Heart left ventricle (tissue), 16 donors: ENCODE measurements at regions not wholly inside any gene's neighbourhood (a gene's known extent, or its start where the extent isn't known, plus 50 kb on each side); places are given as distances from the start of the nearest gene placed in this dataset.

Source experiments
- ATAC-seq, 4 donors: fragments of 200-7000 bp; cut with Tn5 transposase; one replicate each; pipeline ENCODE4 v1.9.1; 2020 to 2022; ENCODE audit warnings: moderate library complexity in 4 of 4, mild to moderate bottlenecking in 3 of 4, moderate number of reproducible peaks in 1 of 4
- DNase-seq, 5 donors: peaks; one replicate each; pipeline ENCODE4 v3.0.0-alpha.2; 2020
- H3K27ac ChIP-seq, 12 donors: fragments of 200-600 bp; sonication (generic) in 4 of 12; one replicate each; pipeline versions ENCODE4 v1.5.0 to v1.8.0; 2016 to 2022; ENCODE audit warnings: mild to moderate bottlenecking in 2 of 12
- H3K27me3 ChIP-seq, 9 donors: fragments of 200-600 bp; sonication (generic) in 2 of 9; one replicate each; pipeline versions ENCODE4 v1.5.1 to v1.8.0; 2016 to 2022; ENCODE audit warnings: mild to moderate bottlenecking in 3 of 9
- H3K36me3 ChIP-seq, 9 donors: fragments of 200-600 bp; sonication (generic) in 2 of 9; one replicate each; pipeline versions ENCODE4 v1.5.0 to v1.8.0; 2018 to 2022; ENCODE audit warnings: mild to moderate bottlenecking in 2 of 9
- H3K4me1 ChIP-seq, 12 donors: fragments of 200-600 bp; sonication (generic) in 4 of 12; one replicate each; pipeline versions ENCODE4 v1.5.0 to v1.8.0; 2016 to 2022; ENCODE audit warnings: mild to moderate bottlenecking in 3 of 12
- H3K4me3 ChIP-seq, 12 donors: fragments of 200-600 bp; sonication (generic) in 4 of 12; one replicate each; pipeline versions ENCODE4 v1.5.0 to v1.8.0; 2017 to 2022; ENCODE audit warnings: mild to moderate bottlenecking in 9 of 12, moderate library complexity in 4 of 12
- H3K9me3 ChIP-seq, 12 donors: fragments of 200-600 bp; sonication (generic) in 4 of 12; one replicate each; pipeline versions ENCODE4 v1.5.0 to v1.8.0; 2016 to 2022; ENCODE audit warnings: mild to moderate bottlenecking in 1 of 12
- POLR2A ChIP-seq, 2 donors: fragments of 450-650 bp; IDR thresholded peaks; one replicate each; pipeline ENCODE4 v1.6.1; 2017; ENCODE audit warnings: antibody characterized with exemption in 2 of 2, mild to moderate bottlenecking in 2 of 2, moderate library complexity in 2 of 2
- WGBS, 4 donors: extraction: QIAGEN DNeasy Blood & Tissue Kit in 2 of 4; methylation state at CpG; one replicate each; pipeline versions ENCODE4 v1.1.5 to v1.1.7; 2013 to 2018; 5-methylcytosine and 5-hydroxymethylcytosine counted together
- intact Hi-C, 10 donors: fragments of 100-400 bp; cut with DNase I; formaldehyde crosslinking; loops; one replicate each; pipeline versions ENCODE4 v1.11.1 to v1.14.2; 2022
- TF ChIP-seq, protein P1 (sequence below), 12 donors: fragments of 200-600 bp; sonication (generic) in 4 of 12; IDR thresholded peaks; one replicate each; pipeline versions ENCODE4 v1.5.0 to v1.8.0; 2018 to 2022; ENCODE audit warnings: antibody characterized with exemption in 12 of 12, mild to moderate bottlenecking in 5 of 12
- donor health status: ischemic (EF 13 %, LVEDD 7.1; RV severe dilation, severe dysfunction).
- donor health status: healthy with polysubstance abuse.
- donor health status: DM: no; HTN: yes; CAD: no.
- donor health status: DM: no; HTN: no; CAD: no.
- donor health status: ischemic (EF 25% LVEDD 6.9; RV normal size, moderate dysfunction).
- donor health status: ischemic (EF 25% LVEDD 5.7; RV mildly dilated, moderate dysfunction).
- donor health status: healthy.
- donor health status: DM: yes; HTN: yes; CAD: no.
- donor health status: ischemic (EF 35%, LVEDD 5.7; RV mildly dilated, moderate dysfunction).
- donor health status: nonischemic (EF 11% LVEDD 7.7; RV severe dilation, severe dysfunction).
- donor health status: DM: yes; HTN: yes; CAD: no.
- donor health status: PGD.
- donor health status: ischemic (EF 29% LVEDD 5.4; RV normal size, mild dysfunction).
- donor health status: nonischemic (EF 23%, LVEDD 6.1; RV moderate dilation, normal function).

GRCh38 chr20:22507240-22507961, 77.0 kb downstream of the FOXA2 start:
- TF ChIP-seq, protein P1, sequence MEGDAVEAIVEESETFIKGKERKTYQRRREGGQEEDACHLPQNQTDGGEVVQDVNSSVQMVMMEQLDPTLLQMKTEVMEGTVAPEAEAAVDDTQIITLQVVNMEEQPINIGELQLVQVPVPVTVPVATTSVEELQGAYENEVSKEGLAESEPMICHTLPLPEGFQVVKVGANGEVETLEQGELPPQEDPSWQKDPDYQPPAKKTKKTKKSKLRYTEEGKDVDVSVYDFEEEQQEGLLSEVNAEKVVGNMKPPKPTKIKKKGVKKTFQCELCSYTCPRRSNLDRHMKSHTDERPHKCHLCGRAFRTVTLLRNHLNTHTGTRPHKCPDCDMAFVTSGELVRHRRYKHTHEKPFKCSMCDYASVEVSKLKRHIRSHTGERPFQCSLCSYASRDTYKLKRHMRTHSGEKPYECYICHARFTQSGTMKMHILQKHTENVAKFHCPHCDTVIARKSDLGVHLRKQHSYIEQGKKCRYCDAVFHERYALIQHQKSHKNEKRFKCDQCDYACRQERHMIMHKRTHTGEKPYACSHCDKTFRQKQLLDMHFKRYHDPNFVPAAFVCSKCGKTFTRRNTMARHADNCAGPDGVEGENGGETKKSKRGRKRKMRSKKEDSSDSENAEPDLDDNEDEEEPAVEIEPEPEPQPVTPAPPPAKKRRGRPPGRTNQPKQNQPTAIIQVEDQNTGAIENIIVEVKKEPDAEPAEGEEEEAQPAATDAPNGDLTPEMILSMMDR (IDR thresholded peaks at IDR 0.05): no peak
- no peak for TF ChIP-seq POLR2A (IDR thresholded peaks at IDR 0.05)
- H3K27me3 ChIP-seq: peaks cover 0 to 29% (median 0%) of the 10 kb centered on the region in 9 donors
- DNase-seq: no peak

GRCh38 chr20:22506827-22507226, 77.5 kb downstream of the FOXA2 start:
- H3K9me3 ChIP-seq: no peaks in the 10 kb centered on the region
- no peak overlapping the region for H3K4me3 ChIP-seq
- TF ChIP-seq, protein P1 (IDR thresholded peaks at IDR 0.05): no peak
- TF ChIP-seq POLR2A (IDR thresholded peaks at IDR 0.05): no peak
- DNase-seq (no peak), ATAC-seq (no peak)
- H3K27me3 ChIP-seq: peaks cover 0 to 35% (median 0%) of the 10 kb centered on the region in 9 donors
- H3K36me3 ChIP-seq: no peaks in the 10 kb centered on the region
- intact Hi-C loops: no loop called here
- H3K27ac ChIP-seq: no peak overlapping the region
- 73 to 88% (median 81%) methylated on average over 4 of the region's 4 CpGs for WGBS, 4 donors
- H3K4me1 ChIP-seq: no peaks in the 10 kb centered on the region

More at GRCh38 chr20:22507240-22507961, 77.0 kb downstream of the FOXA2 start:
- H3K27ac ChIP-seq: no peak overlapping the region
- no peak overlapping the region for H3K4me3 ChIP-seq
- H3K4me1 ChIP-seq: no peaks in the 10 kb centered on the region
- intact Hi-C loops: no loop called here
- WGBS, 4 donors: 82 to 87% (median 85%) methylated on average over 5 of the region's 5 CpGs
- no peaks in the 10 kb centered on the region for H3K9me3 ChIP-seq
- H3K36me3 ChIP-seq: no peaks in the 10 kb centered on the region
- no peak for ATAC-seq

- Histone ChIP-seq H3K4me1 (no peaks in the 10 kb centered on the region), H3K36me3 (no peaks in the 10 kb centered on the region), H3K27ac (no peak overlapping the region), H3K4me3 (no peak overlapping the region), H3K9me3 (no peaks in the 10 kb centered on the region), H3K27me3 (peaks cover 0 to 40% (median 0%) of the 10 kb centered on the region in 9 donors)
- WGBS, 4 donors: 84 to 92% (median 86%) methylated on average over 4 of the region's 4 CpGs
- no peak for DNase-seq
- TF ChIP-seq, protein P1 (IDR thresholded peaks at IDR 0.05): no peak
- no peak for TF ChIP-seq POLR2A (IDR thresholded peaks at IDR 0.05)
- intact Hi-C loops: no loop called here
- ATAC-seq: peak in 1 of 4 donors; percentile 33
Observed at GRCh38 chr20:22504829-22505377, 79.5 kb downstream of the FOXA2 start.

DNA sequence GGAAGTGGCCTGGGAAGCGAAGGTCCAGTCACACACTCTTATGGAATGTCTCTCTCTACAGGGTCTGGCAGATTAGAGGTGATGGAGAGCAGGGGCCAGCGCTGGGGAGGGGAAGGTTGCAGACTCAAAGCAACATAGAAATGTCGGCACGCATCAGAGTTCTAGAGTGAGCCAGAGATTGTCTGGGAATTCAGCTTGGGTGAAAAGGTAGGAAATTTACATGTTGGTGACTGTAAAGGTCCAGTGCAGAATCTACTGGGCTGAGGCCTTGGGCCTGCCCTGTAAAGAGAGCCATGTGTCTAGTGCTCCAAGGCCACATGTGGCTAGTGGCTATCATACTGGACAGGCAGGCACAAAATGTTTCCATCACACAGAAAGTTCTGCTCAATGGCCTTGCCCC, 80.8 kb downstream of the FOXA2 start:
- Histone ChIP-seq H3K4me1 (no peaks in the 10 kb centered on the region), H3K9me3 (no peaks in the 10 kb centered on the region), H3K27me3 (peaks cover 0 to 36% (median 0%) of the 10 kb centered on the region in 9 donors), H3K36me3 (no peaks in the 10 kb centered on the region), H3K27ac (no peak overlapping the region), H3K4me3 (no peak overlapping the region)
- intact Hi-C loops: no loop called here
- TF ChIP-seq, protein P1 (IDR thresholded peaks at IDR 0.05): no peak
- TF ChIP-seq POLR2A (IDR thresholded peaks at IDR 0.05): no peak
- no peak for ATAC-seq
- DNase-seq: no peak
- 66 to 68% (median 67%) methylated on average over 4 of the region's 4 CpGs for WGBS, 4 donors
